ENCODE measurements at regions not wholly inside any gene's neighbourhood (a gene's known extent, or its start where the extent isn't known, plus 50 kb on each side); places are given as distances from the start of the nearest gene placed in this dataset.
"Not testable (repeated sequence)": the region's sequence is repeated elsewhere in the genome, so short reads cannot be mapped to it uniquely, and the experiment has no call there.

GRCh38 chr18:59800897-59801296 lies 98.9 kb upstream of the PMAIP1 start:
- no peak for DNase-seq

DNA sequence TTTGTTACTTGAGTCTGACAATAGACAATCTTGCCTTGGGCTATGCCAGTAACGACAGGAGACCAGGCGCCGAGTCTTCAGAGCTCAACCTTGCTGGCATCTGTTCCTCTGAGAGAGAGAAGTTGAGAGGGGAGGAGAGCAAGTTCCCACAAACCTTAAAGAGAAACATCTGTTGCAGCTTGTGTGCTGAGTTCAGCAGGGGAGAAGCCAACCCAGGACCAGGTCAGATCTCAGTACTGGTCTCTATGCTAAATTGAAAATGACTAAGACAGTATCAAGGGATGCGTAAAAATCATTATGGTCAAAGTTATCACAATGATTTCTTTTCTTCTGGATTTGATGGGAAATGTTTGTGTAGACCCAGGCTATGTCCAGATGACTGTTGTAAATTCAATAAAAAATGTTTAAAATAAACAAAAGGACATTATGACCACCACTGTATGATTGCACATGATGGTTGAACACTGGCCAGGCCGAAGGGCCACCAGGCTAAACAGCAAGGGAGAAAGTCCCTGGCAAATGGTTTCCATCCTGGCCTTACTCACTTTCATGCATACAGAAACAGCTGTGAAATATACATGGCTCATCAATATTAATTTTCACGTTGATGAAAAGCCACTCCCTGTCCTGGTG lies 100.3 kb upstream of the PMAIP1 start:
- no peak for DNase-seq

DNA sequence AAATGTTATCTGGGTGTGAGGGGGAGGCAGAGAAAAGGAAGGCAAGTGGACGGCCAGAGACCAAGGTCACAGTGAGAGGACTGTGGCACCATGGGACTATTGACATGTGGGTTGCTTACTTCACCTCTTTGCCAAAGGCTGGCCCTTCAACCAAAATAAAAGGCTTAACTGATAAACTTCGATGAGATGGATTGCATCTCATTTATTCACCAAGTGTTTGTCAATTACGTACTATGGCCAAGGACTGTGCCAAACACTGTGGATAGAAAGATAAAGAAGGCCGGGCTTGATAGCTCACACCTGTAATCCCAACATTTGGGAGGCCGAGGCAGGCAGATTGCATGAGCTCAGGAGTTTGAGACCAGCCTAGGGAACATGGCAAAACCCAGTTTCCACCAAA lies 98.7 kb upstream of the CCBE1 start:
- DNase-seq: no peak

- no peak for DNase-seq
Observed at GRCh38 chr18:59792353-59792752, 95.1 kb upstream of the CCBE1 start.

GRCh38 chr18:59790346-59790936 lies 93.2 kb upstream of the CCBE1 start:
- DNase-seq: not testable (repeated sequence)

DNA sequence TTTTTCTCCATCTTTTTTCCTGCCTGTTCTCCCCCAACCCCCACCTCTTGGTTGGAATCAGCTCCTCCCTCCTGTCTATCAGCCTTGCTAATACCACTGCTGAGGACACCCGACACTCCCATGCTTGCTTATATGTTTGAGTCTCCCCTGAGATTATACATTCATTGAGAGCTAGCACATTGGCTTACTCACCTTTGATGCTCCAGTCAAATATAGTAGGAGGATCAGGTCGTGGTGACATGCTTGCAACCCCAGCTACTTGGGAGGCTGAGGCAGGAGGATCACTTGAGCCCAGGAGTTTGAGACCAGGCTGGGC lies 91.5 kb upstream of the CCBE1 start:
- DNase-seq: no peak

- peak; percentile 5 for DNase-seq
Observed at GRCh38 chr18:59787998-59788790, 91.0 kb upstream of the CCBE1 start.

- no peak for DNase-seq
Observed at GRCh38 chr18:59784694-59785093, 87.5 kb upstream of the CCBE1 start.

GRCh38 chr18:59783138-59783537 lies 85.9 kb upstream of the CCBE1 start:
- DNase-seq: peak; percentile 57

GRCh38 chr18:59779979-59780378 lies 82.8 kb upstream of the CCBE1 start:
- no peak for DNase-seq

GRCh38 chr18:59778434-59778833 lies 81.2 kb upstream of the CCBE1 start:
- no peak for DNase-seq

- DNase-seq: no peak
Observed at GRCh38 chr18:59777636-59778035, 80.4 kb upstream of the CCBE1 start.

GRCh38 chr18:59769129-59769865 lies 72.1 kb upstream of the CCBE1 start:
- DNase-seq: no peak

GRCh38 chr18:59768409-59768808 lies 71.2 kb upstream of the CCBE1 start:
- DNase-seq: no peak

DNA sequence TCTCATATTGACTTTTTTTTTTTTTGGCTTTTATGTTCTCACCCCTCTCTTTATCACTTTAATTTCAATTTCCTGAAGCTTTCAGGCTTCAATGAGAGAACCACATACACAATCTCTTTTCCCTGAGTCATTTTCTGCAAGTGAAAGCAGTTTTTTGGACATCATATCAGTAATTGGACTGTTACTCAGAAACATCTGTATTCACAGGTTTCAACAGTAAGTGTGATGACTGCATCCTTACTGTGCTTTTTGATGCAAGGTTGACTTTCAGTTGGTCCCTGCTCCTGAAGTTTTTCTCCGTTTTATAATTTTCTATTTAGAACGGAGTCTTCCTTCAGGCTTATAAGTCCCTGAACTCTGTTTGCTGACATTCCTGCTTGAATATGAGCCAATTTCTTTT lies 70.5 kb upstream of the CCBE1 start:
- DNase-seq: no peak

GRCh38 chr18:59765343-59765742 lies 68.1 kb upstream of the CCBE1 start:
- no peak for DNase-seq

DNA sequence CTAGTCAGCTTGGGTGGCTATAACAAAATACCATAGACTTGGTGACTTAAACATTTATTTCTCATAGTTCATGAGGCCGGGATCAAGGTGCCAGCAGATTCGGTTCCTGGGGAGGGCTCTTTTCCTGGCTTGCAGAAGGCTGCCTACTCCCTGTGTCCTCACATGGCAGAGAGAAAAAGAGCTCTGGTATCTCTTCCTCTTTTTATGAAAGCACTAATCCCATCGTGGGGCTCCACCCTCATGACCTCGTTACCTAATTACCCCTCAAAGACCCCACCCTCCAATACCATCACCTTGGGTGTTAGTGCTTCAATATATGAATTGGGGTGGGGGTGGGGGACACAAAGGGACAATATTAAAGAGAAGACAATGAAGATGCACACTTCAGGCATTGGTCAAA lies 67.1 kb upstream of the CCBE1 start:
- no peak for DNase-seq

GRCh38 chr18:59763541-59764136 lies 66.4 kb upstream of the CCBE1 start:
- DNase-seq: no peak

GRCh38 chr18:59760619-59761600 lies 63.7 kb upstream of the CCBE1 start:
- DNase-seq: no peak

- DNase-seq: no peak
Observed at GRCh38 chr18:59760212-59760611, 63.0 kb upstream of the CCBE1 start.

DNA sequence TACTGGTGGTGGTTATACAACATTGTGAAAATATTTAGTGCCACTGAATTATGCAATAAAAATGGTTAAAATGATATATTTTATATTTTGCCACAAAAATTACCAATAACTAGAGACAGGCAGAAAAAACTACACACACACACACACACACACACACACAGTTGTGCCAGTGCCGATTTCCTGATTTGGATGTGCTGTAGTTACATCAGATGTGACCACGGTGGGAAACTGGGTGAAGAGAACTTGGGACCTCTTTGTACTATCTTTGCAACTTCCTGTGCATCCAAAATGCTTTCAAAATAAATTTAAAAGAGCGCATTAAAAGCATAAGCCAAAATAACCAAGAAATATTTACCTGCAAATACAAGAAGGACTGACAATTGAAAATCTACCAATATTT lies 61.6 kb upstream of the CCBE1 start:
- DNase-seq: no peak

DNA sequence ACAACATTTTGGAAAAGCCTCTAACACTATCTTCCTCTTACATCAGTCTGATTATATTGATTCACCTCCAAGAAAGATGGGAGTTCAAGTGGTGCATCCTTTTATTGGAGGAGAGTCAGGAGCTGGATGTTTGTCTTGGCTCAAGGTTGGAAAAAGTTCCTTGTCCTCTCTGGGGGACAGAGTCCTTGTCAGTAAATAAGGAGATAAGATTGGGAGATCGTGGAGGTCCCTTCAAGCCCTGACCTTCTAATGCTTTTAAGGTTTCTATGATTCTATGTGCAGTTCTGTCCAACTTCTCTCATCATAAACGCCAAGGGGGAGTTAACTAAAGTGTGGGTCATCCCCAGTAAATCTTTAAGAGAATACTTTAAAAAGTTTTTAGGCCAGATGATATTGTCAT lies 60.9 kb upstream of the CCBE1 start:
- DNase-seq: no peak
